ENCODE measurements at regions not wholly inside any gene's neighbourhood (a gene's known extent, or its start where the extent isn't known, plus 50 kb on each side); places are given as distances from the start of the nearest gene placed in this dataset.

- WGBS, 2 donors, result 88 to 93% methylated on average over 5 of the region's 5 CpGs
Observed at GRCh38 chr1:83095570-83095969, 903.4 kb downstream of the TTLL7 start.

GRCh38 chr1:83090195-83090594 is 908.7 kb downstream of the TTLL7 start:
- Histone ChIP-seq H3K4me1 (no peaks in the 10 kb centered on the region), H3K4me3 (no peak overlapping the region), H3K27ac (no peak overlapping the region), H3K36me3 (no peaks in the 10 kb centered on the region), H3K27me3 (no peaks in the 10 kb centered on the region), H3K9me3 (no peaks in the 10 kb centered on the region)
- intact Hi-C loops (cut with DNase I), result no loop called here
- DNase-seq, result no peak
- 53 to 62% methylated on average over 3 of the region's 3 CpGs for WGBS, 2 donors
- TF ChIP-seq CTCF (IDR thresholded peaks at IDR 0.05), result no peak
- no peak for TF ChIP-seq POLR2A (IDR thresholded peaks at IDR 0.05)

More at GRCh38 chr1:83095570-83095969, 903.4 kb downstream of the TTLL7 start:
- intact Hi-C loops (cut with DNase I), result no loop called here
- Histone ChIP-seq H3K27me3 (no peaks in the 10 kb centered on the region), H3K27ac (no peak overlapping the region), H3K4me1 (peaks cover 0 to 11% (median 0%) of the 10 kb centered on the region in 3 donors), H3K4me3 (no peak overlapping the region), H3K9me3 (no peaks in the 10 kb centered on the region), H3K36me3 (no peaks in the 10 kb centered on the region)
- no peak for DNase-seq
- TF ChIP-seq POLR2A (IDR thresholded peaks at IDR 0.05) (no peak), CTCF (IDR thresholded peaks at IDR 0.05) (no peak)

DNA sequence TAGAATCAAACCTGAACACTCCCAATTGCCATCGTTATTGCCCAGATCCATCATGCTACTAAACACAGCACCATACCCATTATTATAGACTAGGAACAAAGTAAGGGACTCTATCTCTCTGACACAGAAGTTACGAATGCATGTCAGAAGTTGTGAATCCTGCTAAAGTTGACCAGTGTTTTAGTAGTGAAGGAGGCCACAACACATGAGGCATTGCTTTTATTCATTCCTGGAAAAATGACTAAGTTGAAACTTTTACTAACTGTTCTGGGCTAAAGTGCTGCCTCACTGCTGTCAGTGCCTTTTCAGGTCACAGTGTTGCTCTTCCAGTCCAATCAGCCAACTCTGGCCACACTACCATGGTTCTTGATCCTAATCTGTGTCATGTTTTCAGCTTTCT is 911.1 kb downstream of the TTLL7 start:
- H3K36me3 ChIP-seq, result no peaks in the 10 kb centered on the region
- TF ChIP-seq CTCF (IDR thresholded peaks at IDR 0.05) (no peak), POLR2A (IDR thresholded peaks at IDR 0.05) (no peak)
- intact Hi-C loops (cut with DNase I), result no loop called here
- WGBS, 2 donors, result 92 to 97% methylated on average over 2 of the region's 2 CpGs
- DNase-seq, result no peak
- H3K4me1 ChIP-seq, result no peaks in the 10 kb centered on the region
- H3K9me3 ChIP-seq, result no peaks in the 10 kb centered on the region
- H3K27ac ChIP-seq, result no peak overlapping the region
- no peak overlapping the region for H3K4me3 ChIP-seq
- H3K27me3 ChIP-seq, result no peaks in the 10 kb centered on the region

DNA sequence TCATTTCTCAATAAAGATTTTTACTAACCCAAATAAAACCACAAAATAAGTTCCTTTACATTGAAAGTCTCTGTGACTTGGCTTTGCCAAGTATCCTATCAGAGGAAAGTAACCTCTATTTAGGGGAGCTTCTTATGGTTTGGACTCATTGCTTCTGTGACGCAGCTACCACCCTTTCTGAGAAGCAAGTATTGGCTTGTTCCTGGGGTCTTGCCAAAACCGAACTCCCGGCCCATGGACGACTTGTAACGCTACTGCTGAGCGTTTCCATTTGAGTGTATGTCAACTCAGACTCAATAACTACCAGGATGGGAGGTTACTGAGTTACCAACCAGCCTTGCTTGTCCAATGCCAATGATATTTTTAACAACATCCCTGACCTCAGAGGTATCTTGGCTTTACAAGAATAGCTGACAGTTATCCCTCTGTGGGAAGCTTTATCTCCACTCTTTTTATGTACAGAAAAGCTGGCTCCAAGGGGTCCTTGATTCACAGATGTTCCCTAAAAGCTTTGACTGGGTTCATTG is 911.9 kb downstream of the TTLL7 start:
- TF ChIP-seq CTCF (IDR thresholded peaks at IDR 0.05) (no peak), POLR2A (IDR thresholded peaks at IDR 0.05) (no peak)
- Histone ChIP-seq H3K9me3 (no peaks in the 10 kb centered on the region), H3K4me3 (no peak overlapping the region), H3K36me3 (no peaks in the 10 kb centered on the region), H3K4me1 (no peaks in the 10 kb centered on the region), H3K27ac (no peak overlapping the region), H3K27me3 (no peaks in the 10 kb centered on the region)
- 19 to 52% methylated on average over 6 of the region's 6 CpGs for WGBS, 2 donors
- no peak for DNase-seq
- intact Hi-C loops (cut with DNase I), result no loop called here

DNA sequence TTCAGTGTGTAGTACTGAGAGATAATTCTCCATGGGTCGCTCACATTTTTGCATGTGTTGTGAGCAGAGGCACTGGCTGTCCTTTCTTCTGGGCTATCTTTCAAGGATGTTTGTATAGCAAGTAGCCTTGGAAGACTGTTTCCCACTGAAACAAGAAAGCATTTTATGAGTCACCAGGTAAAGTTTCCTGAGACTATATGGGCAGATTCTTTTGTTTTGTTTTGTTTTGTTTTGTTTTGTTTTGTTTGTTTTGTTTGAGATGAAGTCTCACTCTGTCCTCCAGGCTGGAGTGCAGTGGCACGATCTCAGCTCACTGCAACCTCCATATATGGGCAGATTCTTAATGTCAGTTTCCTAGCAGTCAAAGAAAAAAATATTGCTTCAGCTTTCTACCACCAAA is 912.6 kb downstream of the TTLL7 start:
- TF ChIP-seq CTCF (IDR thresholded peaks at IDR 0.05) (no peak), POLR2A (IDR thresholded peaks at IDR 0.05) (no peak)
- no peaks in the 10 kb centered on the region for H3K36me3 ChIP-seq
- intact Hi-C loops (cut with DNase I), result no loop called here
- DNase-seq, result no peak
- no peaks in the 10 kb centered on the region for H3K9me3 ChIP-seq
- H3K27ac ChIP-seq, result no peak overlapping the region
- no peaks in the 10 kb centered on the region for H3K4me1 ChIP-seq
- no peaks in the 10 kb centered on the region for H3K27me3 ChIP-seq
- 45 to 57% methylated on average over 2 of the region's 2 CpGs for WGBS, 2 donors
- no peak overlapping the region for H3K4me3 ChIP-seq
